ENCODE measurements at regions not wholly inside any gene's neighbourhood (a gene's known extent, or its start where the extent isn't known, plus 50 kb on each side); places are given as distances from the start of the nearest gene placed in this dataset.
A peak's percentile ranks its signal among the peaks of the same experiment; 100 is the strongest.

GRCh38 chr9:107546859-107547258, 57.3 kb upstream of the KLF4 start:
- H2AFZ ChIP-seq (ENCODE audit: insufficient read depth, low read length, poor library complexity): no peak overlapping the region
- H3K79me2 ChIP-seq (ENCODE audit: control insufficient read depth, insufficient read depth, low read length, poor library complexity): no peaks in the 10 kb centered on the region
- no peaks in the 10 kb centered on the region for H3K27me3 ChIP-seq (ENCODE audit: insufficient read depth, low read length)
- no peak overlapping the region for H4K8ac ChIP-seq (ENCODE audit: low read depth, low read length)
- H3K4me2 ChIP-seq (ENCODE audit: low read length): no peak overlapping the region
- DNase-seq: no peak
- H3K79me1 ChIP-seq (ENCODE audit: low read length): no peaks in the 10 kb centered on the region
- no peak overlapping the region for H3K18ac ChIP-seq (ENCODE audit: low read length)
- no peak overlapping the region for H3K9ac ChIP-seq (ENCODE audit: low read length)
- no peak overlapping the region for H3K4ac ChIP-seq (ENCODE audit: low read depth, low read length)
- H2BK12ac ChIP-seq (ENCODE audit: low read length): no peak overlapping the region
- H3K4me3 ChIP-seq (ENCODE audit: low read depth, low read length): no peak overlapping the region
- H3K27ac ChIP-seq (ENCODE audit: low read depth, low read length): no peak overlapping the region
- no peak overlapping the region for H2BK120ac ChIP-seq (ENCODE audit: insufficient read depth, low read length, poor library complexity)
- no peak overlapping the region for H4K12ac ChIP-seq (ENCODE audit: low read depth, low read length)
- H3K9me3 ChIP-seq (ENCODE audit: insufficient read depth, low read depth, low read length): no peaks in the 10 kb centered on the region
- H3K23ac ChIP-seq (ENCODE audit: low read length): no peak overlapping the region
- no peak overlapping the region for H3K14ac ChIP-seq (ENCODE audit: low read length)
- peaks cover 0 to 4% of the 10 kb centered on the region in 2 experiments for H3K4me1 ChIP-seq (ENCODE audit: control insufficient read depth in 1 of 2, insufficient read depth in 2 of 2, low read length in 2 of 2)
- H3K36me3 ChIP-seq (ENCODE audit: control insufficient read depth in 1 of 2, insufficient read depth in 2 of 2, low read length in 2 of 2): no peaks in the 10 kb centered on the region
- H2BK5ac ChIP-seq (ENCODE audit: low read depth, low read length, poor library complexity): no peak overlapping the region
- H4K91ac ChIP-seq (ENCODE audit: low read depth, low read length): no peak overlapping the region
- no peak overlapping the region for H2AK5ac ChIP-seq (ENCODE audit: low read length)

GRCh38 chr9:107545036-107545435, 55.5 kb upstream of the KLF4 start:
- Histone ChIP-seq H2BK12ac (ENCODE audit: low read length) (no peak overlapping the region), H3K79me1 (ENCODE audit: low read length) (peaks cover 2% of the 10 kb centered on the region), H3K27ac (ENCODE audit: low read depth, low read length) (no peak overlapping the region), H3K9ac (ENCODE audit: low read length) (no peak overlapping the region), H3K14ac (ENCODE audit: low read length) (no peak overlapping the region), H2AK5ac (ENCODE audit: low read length) (no peak overlapping the region), H3K9me3 (ENCODE audit: insufficient read depth, low read depth, low read length) (no peaks in the 10 kb centered on the region), H3K4me3 (ENCODE audit: low read depth, low read length) (no peak overlapping the region), H2AFZ (ENCODE audit: insufficient read depth, low read length, poor library complexity) (no peak overlapping the region), H3K4me1 (ENCODE audit: control insufficient read depth in 1 of 2, insufficient read depth in 2 of 2, low read length in 2 of 2) (peaks cover 2 to 4% of the 10 kb centered on the region in 2 experiments), H2BK120ac (ENCODE audit: insufficient read depth, low read length, poor library complexity) (no peak overlapping the region), H3K18ac (ENCODE audit: low read length) (no peak overlapping the region), H4K8ac (ENCODE audit: low read depth, low read length) (no peak overlapping the region), H2BK5ac (ENCODE audit: low read depth, low read length, poor library complexity) (no peak overlapping the region), H3K4ac (ENCODE audit: low read depth, low read length) (no peak overlapping the region), H3K23ac (ENCODE audit: low read length) (no peak overlapping the region), H4K91ac (ENCODE audit: low read depth, low read length) (no peak overlapping the region), H3K79me2 (ENCODE audit: control insufficient read depth, insufficient read depth, low read length, poor library complexity) (no peaks in the 10 kb centered on the region), H3K36me3 (ENCODE audit: control insufficient read depth in 1 of 2, insufficient read depth in 2 of 2, low read length in 2 of 2) (no peaks in the 10 kb centered on the region), H3K4me2 (ENCODE audit: low read length) (no peak overlapping the region), H3K27me3 (ENCODE audit: insufficient read depth, low read length) (no peaks in the 10 kb centered on the region), H4K12ac (ENCODE audit: low read depth, low read length) (no peak overlapping the region)
- WGBS (ENCODE audit: extremely low coverage, insufficient coverage, insufficient read length): no CpG with 5 or more reads among the region's 3 CpGs
- peak in 1 of 2 donors; percentile 73 for DNase-seq

GRCh38 chr9:107542411-107543157, 53.0 kb upstream of the KLF4 start:
- DNase-seq: peak in 1 of 2 donors; percentile 33
- Histone ChIP-seq H2AK5ac (ENCODE audit: low read length) (no peak overlapping the region), H2BK120ac (ENCODE audit: insufficient read depth, low read length, poor library complexity) (no peak overlapping the region), H3K4me3 (ENCODE audit: low read depth, low read length) (no peak overlapping the region), H4K8ac (ENCODE audit: low read depth, low read length) (no peak overlapping the region), H3K9ac (ENCODE audit: low read length) (no peak overlapping the region), H3K14ac (ENCODE audit: low read length) (no peak overlapping the region), H3K18ac (ENCODE audit: low read length) (no peak overlapping the region), H3K4me1 (ENCODE audit: control insufficient read depth in 1 of 2, insufficient read depth in 2 of 2, low read length in 2 of 2) (peaks cover 6 to 8% of the 10 kb centered on the region in 2 experiments), H3K4ac (ENCODE audit: low read depth, low read length) (no peak overlapping the region), H3K4me2 (ENCODE audit: low read length) (no peak overlapping the region), H3K23ac (ENCODE audit: low read length) (no peak overlapping the region), H2BK12ac (ENCODE audit: low read length) (no peak overlapping the region), H4K91ac (ENCODE audit: low read depth, low read length) (no peak overlapping the region), H2BK5ac (ENCODE audit: low read depth, low read length, poor library complexity) (no peak overlapping the region), H3K79me2 (ENCODE audit: control insufficient read depth, insufficient read depth, low read length, poor library complexity) (no peaks in the 10 kb centered on the region), H3K27me3 (ENCODE audit: insufficient read depth, low read length) (no peaks in the 10 kb centered on the region), H3K27ac (ENCODE audit: low read depth, low read length) (no peak overlapping the region), H4K12ac (ENCODE audit: low read depth, low read length) (no peak overlapping the region), H3K36me3 (ENCODE audit: control insufficient read depth in 1 of 2, insufficient read depth in 2 of 2, low read length in 2 of 2) (no peaks in the 10 kb centered on the region), H2AFZ (ENCODE audit: insufficient read depth, low read length, poor library complexity) (no peak overlapping the region), H3K9me3 (ENCODE audit: insufficient read depth, low read depth, low read length) (no peaks in the 10 kb centered on the region), H3K79me1 (ENCODE audit: low read length) (peaks cover 2% of the 10 kb centered on the region)
- no CpG with 5 or more reads among the region's 4 CpGs for WGBS (ENCODE audit: extremely low coverage, insufficient coverage, insufficient read length)

GRCh38 chr9:107541523-107541922, 52.0 kb upstream of the KLF4 start:
- Histone ChIP-seq H4K91ac (ENCODE audit: low read depth, low read length) (no peak overlapping the region), H3K18ac (ENCODE audit: low read length) (no peak overlapping the region), H3K36me3 (ENCODE audit: control insufficient read depth in 1 of 2, insufficient read depth in 2 of 2, low read length in 2 of 2) (no peaks in the 10 kb centered on the region), H2AFZ (ENCODE audit: insufficient read depth, low read length, poor library complexity) (no peak overlapping the region), H3K4me2 (ENCODE audit: low read length) (no peak overlapping the region), H3K79me2 (ENCODE audit: control insufficient read depth, insufficient read depth, low read length, poor library complexity) (no peaks in the 10 kb centered on the region), H2BK5ac (ENCODE audit: low read depth, low read length, poor library complexity) (no peak overlapping the region), H2AK5ac (ENCODE audit: low read length) (no peak overlapping the region), H3K27ac (ENCODE audit: low read depth, low read length) (no peak overlapping the region), H2BK120ac (ENCODE audit: insufficient read depth, low read length, poor library complexity) (no peak overlapping the region), H4K8ac (ENCODE audit: low read depth, low read length) (no peak overlapping the region), H3K9ac (ENCODE audit: low read length) (no peak overlapping the region), H3K9me3 (ENCODE audit: insufficient read depth, low read depth, low read length) (no peaks in the 10 kb centered on the region), H3K23ac (ENCODE audit: low read length) (no peak overlapping the region), H4K12ac (ENCODE audit: low read depth, low read length) (no peak overlapping the region), H3K4me1 (ENCODE audit: control insufficient read depth in 1 of 2, insufficient read depth in 2 of 2, low read length in 2 of 2) (peaks cover 6 to 8% of the 10 kb centered on the region in 2 experiments), H3K4ac (ENCODE audit: low read depth, low read length) (no peak overlapping the region), H3K79me1 (ENCODE audit: low read length) (peaks cover 2% of the 10 kb centered on the region), H2BK12ac (ENCODE audit: low read length) (no peak overlapping the region), H3K27me3 (ENCODE audit: insufficient read depth, low read length) (no peaks in the 10 kb centered on the region), H3K4me3 (ENCODE audit: low read depth, low read length) (no peak overlapping the region), H3K14ac (ENCODE audit: low read length) (no peak overlapping the region)
- DNase-seq: no peak
- WGBS (ENCODE audit: extremely low coverage, insufficient coverage, insufficient read length): no CpG with 5 or more reads among the region's 2 CpGs
